HG02981 (cell line): ENCODE measurements at regions not wholly inside any gene's neighbourhood (a gene's known extent, or its start where the extent isn't known, plus 50 kb on each side); places are given as distances from the start of the nearest gene placed in this dataset.

Source experiments
- ATAC-seq: cut with Tn5 transposase; IDR thresholded peaks from one replicate; pipeline ENCODE4 v1.9.1; 2021; ENCODE audit warnings: mild to moderate bottlenecking, moderate library complexity; ENCODE audit not compliant: unreplicated experiment

DNA sequence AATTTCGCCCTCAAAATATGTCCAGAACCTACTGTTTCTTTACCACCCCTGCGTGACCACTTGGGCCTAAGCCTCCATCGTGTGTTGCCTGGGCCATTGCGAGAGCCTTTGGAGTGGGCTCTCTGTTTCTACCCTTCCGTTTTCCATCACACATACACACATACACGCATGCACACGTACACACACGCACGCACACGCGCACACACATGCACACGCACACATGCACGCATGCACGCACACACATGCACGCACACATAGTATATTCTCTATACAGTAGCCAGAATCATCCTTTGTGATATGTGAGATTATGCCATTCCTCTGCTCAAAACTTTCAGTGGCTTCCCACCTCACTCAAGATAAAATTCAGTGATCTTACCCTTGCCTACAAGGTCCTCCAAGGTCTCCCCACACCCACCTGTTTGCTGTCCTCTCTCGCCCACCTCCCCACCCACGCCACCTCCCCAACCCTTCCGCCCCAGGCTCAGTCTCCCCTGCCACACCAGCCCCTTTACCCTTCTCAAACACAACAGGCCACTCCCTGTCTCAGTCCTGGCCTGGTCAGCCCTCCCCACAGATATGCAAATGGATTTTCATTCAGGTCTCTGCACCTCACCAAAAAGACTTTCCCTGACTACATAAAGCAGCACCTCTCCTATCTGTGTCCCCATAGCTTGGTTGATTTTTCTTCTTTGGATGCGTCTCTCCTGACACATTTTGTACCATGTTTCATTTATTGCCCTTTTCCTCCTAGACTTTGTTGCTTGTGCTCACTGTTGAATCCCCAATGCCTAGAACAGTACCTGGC is 559.6 kb downstream of the CD83 start:
- no peak for ATAC-seq

DNA sequence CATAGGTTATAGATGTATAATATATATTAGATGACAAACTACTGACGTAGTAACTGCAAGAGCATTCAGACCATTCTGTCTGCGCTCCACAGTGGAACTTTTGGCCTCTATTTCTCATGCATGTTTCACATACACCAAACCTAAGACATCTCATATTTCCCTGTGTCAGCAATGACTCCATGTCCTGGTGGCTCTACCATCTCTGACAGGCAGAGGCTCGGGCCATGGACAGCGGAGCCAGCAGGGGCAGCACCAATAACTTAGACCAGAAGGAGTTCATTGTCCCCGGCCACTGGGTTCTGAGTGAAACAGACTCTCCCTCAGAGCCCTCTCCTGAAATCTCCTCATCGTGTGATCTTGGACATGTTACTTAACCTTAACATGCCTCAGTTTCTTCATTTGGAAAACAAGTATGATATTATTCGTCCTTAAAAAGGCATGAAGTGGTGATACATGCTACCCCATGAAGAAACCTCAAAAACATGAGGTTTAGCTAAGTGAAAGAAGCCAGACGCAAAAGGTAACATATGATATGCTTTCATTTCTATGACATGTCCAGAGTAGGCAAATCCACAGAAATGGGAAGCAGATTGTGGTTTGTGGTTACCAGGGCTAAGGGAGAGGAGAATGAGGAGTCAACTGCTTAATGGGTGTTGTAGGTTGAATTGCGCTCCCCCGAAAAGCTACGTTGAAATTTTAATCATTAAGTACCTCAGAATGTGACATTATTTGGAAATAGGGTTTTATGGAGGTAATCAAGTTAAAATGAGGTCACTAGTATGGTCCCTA is 564.0 kb upstream of the JARID2 start:
- no peak for ATAC-seq

DNA sequence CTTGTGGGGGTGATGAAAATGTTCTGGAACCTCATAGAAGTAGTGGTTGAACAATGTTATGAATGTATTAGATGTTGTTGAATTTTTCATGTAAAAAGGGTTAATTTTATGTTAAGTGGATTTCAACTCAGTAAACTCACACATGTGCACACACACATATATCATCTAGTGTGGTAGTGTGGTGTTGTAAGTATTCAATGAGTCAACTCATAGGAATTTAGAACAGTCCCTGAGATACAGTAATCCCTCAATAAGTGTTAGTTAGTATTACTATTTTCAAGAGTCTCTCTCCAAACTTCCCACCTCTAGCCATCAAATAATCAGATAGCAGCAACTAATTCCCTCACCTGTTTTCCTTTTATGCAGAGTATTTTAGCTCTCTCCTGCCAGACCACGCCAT is 563.1 kb upstream of the JARID2 start:
- ATAC-seq: no peak

DNA sequence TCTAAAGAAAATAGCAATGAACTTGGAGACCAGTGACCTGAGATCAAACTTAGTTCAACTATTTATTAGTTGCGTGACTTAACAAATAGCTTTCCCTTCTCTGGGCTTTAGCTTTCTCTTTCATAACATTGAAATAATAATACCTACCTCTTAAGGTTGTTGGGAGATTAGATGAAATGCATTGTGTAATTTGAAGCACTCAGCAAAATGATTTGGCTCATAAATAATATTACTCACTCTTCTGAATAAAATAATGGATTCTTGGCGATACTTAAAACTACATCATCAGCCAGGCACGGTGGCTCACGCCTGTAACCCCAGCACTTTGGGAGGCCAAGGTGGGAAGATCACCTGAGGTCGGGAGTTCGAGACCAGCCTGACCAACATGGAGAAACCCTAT is 556.2 kb upstream of the JARID2 start:
- ATAC-seq: no peak

DNA sequence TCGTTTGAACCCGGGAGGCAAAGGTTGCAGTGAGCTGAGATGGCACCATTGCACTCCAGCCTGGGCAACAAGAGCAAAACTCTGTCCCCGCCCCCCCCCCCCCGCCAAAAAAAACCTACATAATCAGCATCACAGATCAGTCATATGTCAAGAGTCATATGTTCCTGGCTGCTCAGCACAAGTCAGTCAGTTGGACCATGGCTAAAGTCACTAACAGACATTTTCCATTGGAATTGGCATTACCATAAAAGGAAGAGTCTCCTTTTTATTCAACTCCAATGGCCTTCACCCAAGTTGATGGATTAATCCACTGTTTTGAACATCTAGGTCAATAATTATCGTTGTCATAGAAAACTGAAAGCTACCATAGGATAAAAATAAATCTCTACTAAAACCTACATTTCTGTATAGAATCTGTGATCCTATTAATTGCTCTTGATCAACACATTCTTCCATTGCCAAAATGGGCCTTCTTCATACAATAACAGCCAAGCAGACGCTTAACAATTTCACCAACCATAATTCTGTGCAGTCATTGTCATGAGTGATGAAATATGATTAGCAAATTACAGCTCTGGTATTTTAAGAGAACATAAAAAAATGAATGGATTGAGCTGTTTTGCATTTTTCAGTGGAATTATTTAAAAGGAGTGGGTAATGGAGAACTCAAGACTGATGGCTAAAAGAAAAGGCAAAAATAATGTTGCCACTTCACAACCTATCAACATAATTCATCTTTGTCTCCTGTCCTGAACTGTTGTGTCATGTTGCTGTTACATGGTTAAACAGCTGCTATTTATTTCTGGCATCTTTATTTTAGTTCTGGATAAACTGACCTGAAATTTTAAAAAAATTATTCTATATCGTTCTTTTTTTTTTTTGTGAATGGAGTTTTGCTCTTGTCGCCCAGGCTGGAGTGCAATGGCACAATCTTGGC is 555.5 kb upstream of the JARID2 start:
- no peak for ATAC-seq

DNA sequence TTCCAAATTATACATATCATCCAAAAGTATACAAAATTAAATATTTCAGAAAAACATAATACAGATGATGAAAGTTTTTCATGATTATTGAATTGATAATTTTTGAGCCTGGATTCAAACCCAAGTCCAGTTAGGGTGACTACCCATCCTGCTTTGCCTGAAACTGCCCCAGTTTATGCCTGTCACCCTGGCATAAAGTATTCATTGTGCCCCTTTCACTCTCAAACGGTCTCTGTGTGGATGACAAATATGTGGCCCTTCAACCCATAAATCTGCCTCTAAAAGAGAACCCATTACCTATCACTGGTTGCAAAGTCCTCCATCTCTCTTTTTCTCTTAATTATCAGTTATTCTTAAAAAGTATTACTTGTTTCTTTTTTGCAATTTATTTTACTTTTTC is 553.7 kb upstream of the JARID2 start:
- ATAC-seq: no peak

DNA sequence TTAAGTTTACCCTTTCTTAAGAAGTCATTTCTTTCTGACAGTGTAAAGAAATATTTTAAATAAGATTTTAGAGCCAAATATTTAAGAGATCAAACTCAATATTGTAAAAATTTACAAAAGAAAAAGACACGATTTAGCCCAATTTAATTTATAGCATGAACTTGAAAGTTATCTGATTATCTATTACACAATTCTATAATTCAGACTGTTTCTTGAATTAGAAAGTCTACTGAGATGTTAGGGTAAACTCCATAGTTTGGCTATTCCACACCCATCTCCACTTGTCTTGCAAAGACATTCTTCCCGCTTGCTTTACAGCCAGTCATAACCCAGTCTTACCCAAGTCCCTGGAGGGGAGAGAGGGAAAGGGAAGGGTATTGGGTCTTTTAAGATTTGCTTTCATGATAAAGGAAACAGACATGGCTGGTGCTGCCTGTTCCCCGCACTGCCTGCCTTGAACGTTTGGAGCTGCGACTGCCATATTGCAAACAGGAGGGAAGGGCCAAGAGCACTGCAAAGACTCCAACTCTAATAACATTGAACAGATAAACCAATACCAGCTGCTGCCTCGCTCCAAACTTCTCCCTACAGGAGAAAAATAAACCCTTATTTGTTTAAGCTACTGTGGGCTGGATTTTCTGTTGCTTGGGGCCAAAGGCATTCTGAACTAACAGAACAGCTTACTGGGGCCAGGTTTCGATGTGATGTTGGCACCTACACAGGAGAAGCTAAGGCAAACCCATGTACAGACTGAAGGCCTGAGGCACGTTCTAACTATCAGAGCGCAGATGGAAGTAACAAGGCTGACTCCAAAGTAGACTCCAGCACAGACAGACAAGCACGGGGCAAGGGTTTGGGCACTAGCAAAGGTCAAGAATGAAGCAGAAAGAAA is 552.3 kb upstream of the JARID2 start:
- ATAC-seq: no peak

DNA sequence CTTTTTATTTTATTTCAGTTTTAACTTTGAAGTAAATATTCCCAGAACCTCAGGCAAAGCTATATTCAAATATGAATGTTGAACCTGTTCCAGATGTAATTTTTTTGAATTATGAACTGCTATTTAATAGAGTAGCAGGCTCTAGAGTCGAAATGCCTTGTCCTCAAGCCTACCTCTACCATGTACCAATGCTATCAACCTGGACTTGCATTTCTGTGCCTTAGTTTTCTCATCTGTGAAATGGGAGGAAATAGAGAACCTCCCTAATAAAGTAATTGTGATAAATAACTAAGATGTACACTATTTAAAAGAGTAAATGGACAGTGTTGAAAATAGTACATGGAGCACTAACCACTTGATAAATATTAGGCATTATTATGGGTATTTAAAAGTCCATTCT is 551.6 kb upstream of the JARID2 start:
- no peak for ATAC-seq

DNA sequence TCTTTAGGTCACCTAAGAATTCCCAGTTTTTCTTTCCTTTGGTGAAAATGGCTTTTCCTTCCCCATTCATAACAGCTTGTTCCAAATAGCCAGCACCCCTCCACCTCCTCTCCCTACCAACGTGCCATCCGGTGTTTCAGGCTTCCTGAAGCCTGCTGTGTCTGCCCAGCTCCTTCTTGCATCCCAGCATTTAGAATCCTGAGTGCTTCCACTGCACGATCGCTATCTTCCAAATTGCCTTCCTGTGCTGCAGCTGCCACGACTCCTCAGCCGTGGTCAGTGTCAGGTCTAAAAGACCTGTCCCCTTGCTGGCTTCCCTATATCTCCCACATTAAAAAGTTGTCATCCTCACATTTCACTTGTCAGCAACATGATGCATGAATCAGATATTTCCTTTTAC is 550.3 kb upstream of the JARID2 start:
- no peak for ATAC-seq

DNA sequence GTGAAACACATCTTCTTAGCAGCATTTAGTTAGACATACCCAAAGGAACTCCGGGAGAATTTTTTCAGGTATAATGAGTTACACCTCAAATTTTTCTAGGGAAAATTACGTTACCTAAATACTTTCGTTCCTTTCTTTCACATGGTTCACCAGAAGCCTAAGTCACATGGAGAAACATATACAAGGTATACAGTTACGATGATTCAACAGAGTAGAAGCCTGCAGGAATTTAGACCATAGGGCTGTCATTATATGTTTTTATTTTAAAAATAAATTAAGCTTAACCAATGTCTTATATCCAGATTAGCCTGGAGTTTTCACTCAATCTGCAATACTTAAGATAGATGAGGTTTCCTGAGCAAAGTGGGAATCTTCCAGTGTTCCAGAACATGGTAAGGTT is 549.5 kb upstream of the JARID2 start:
- no peak for ATAC-seq

DNA sequence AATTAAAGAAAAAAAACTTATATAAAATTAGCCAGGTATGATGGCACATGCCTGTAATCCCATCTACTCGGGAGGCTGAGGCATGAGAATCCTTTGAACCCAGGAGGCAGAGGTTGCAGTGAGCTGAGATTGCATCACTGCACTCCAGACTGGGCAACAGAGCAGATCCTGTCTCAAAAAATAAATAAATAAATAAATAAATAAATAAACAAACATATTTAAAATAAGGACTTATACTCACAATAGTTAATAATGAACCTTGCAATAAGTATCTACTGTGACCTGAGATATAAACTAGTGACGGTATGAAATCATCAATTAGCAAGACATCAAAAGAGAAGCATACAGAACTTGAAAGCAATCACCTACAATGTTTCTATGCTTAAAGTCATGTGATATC is 548.4 kb upstream of the JARID2 start:
- ATAC-seq: no peak

DNA sequence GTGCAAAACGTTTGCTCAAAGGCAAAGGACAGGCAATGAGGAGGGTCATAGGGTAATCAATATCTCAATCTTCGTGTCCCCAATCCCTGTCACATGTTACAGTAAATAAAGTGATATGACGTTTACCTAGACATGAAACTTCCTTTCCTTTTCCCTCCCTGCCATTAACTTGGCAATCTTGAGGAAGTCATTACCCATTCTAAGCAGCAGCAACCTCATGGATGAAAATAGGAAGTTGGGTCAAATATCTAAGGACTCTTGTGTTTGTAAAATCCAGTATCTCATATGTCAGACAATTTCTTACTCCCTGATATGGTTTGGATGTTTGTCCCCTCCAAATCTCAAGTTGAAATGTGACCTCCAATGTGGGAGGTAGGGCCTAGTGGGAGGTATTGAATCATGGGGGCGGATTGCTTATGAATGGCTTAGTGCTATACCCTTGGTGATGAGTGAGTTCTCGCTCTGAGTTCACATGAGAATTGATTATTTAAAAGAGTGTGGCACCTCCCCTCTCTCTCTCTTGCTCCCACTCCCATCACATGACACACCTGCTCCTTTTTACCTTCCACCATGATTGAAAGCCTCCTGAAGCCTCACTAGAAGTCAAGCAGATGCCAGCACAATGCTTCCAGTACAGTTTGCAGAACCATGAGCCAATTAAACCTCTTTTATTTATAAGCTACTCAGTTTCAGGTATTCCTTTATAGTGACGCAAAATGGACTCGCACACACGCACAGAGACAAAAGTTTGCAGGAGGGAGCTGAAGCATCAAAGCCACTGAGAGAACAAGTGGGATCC is 545.9 kb upstream of the JARID2 start:
- ATAC-seq: no peak

DNA sequence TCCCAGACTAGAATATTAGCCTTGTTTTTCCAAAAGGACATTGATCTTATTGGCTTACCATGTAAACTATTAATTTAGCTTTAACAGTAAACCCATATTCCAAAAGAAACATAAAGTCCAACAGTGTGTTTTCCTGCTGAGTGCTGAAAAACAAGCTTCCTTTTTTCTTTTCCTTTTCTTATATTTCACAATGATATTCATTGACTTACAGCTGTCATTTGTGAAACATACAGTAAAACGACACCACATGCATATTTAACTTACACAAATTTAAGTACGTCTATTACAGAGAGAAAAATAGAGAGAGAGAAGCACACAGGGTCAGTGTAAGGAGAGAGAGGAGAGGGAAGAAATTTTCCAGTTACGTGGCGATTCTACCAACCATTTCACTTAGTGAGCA is 543.9 kb upstream of the JARID2 start:
- no peak for ATAC-seq

DNA sequence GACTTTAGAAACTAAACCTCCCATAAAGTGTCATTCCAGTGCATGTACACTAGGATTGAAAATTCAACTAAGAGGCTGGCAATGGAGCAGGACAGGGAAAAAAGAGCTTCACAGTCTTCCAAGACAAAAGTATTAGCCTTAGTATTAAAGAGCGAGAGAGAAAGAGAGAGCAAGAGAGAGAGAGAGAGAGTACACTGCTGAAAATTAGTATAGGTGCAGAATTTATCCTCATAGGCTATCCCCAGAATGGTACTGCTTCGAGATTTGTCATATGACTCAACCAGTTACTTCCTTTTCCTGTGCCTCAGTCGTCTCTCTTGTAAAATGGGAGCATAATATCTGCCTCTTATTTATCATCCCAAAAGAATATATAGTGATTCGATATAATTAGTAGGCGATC is 543.2 kb upstream of the JARID2 start:
- ATAC-seq: no peak

DNA sequence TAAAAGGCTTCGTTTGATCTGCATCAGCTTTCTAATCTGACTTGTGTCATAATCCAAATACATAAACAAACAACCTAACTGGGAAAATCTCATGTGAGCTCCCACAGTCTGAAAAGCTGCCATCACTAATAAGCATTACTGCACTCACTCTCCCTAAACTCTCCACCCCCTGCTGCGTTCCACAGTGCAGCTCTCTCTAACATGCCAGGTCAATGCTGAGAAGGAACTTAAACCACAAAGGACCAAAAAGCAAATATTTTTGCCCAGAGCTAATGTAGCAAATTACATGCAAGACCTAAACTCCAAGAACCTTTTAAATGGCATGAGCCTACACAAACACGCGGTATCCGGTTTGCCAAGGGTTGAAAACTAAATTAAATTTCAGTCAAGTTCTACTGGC is 542.3 kb upstream of the JARID2 start:
- no peak for ATAC-seq

DNA sequence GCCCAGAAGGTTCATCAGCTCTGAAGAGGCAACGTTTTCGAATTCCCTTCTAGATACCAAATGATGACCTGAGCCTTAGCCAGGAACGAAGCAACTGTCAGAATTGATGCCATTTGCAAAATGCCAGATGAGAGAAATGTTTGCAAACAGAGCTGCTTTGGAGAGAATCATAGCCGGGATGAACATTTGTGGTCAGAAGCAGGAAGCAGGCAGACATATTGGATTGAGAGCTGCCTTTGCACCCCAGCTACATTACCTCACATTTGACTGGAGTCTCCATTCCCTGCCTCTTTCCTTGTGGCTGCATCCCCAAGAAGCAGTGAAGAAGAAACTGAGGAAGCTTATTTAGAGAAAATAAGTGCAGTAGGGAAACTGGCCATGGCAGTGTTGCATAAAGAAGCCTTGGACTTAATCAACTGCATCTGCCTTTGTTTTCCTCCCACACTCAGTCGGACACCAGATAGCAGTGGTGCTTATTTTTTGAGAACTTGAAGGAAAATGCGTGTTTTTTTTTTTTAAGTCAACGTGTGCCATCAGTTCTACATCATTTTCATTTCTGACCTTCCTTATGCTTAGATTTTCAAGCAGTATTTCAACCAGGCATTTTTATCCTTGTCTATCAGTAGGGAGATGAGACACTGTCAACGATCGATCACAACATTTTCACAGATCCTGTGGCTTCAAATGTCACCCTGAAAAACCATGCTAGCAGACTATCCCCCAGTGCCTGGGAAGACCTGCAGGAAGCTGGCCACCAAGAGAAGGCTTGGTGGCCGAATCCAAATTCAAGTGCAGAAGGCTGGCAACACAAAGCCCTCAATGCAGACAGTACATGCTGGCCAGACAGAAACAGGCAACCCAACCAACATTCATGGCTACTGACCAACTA is 541.2 kb upstream of the JARID2 start:
- ATAC-seq: no peak

DNA sequence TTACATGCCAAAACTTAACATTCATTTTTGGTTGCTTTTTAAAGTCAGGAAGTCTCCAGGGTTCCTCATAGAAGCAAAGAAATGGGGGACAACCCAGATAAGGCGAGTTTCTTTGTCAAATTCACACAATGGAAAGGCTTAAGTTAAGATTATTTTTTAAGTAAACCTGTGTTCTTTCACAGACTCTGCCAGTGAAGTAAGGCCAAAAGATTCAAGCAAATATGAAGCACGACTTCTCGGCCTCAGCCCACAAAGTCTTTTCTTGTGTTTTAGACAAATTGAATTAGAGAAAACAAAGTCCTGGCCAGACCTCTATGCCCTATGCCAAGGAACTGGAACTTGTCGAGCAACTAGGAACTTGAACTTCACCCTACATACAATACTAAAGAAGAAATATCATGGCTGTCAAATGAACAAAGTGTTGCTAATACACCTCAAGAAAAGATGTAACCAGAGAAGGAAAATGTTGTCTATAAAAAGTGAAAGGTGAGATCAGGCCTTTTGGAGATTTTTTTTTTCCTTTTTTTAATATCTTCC is 540.0 kb upstream of the JARID2 start:
- ATAC-seq: no peak

DNA sequence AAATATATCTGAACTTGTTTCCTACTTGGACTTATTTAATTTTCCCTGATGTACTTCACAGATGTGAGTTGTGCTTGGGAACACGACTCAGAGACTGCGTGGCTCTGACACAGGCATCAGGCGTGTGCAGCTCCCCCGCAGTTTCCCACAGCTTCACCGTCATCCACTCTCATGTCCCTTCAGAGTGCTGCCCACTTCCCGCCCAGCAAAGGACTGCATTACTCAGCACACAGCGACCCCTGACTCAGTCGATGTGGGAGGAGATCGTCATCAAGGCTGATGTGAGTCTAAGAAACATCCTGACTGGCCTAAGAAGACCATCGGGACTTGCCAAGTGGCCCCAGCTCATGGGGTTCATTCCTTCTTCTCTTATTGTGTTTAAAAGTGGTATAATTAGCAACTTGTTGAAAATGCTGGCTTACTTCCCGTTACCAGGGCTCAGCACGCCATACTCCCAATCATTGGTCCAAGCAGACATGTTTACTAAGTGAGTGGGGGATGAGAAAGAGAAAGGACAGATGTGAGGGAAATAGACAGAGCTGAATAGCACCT is 539.4 kb upstream of the JARID2 start:
- no peak for ATAC-seq
